ENCODE measurements at regions not wholly inside any gene's neighbourhood (a gene's known extent, or its start where the extent isn't known, plus 50 kb on each side); places are given as distances from the start of the nearest gene placed in this dataset.
A peak's percentile ranks its signal among the peaks of the same experiment; 100 is the strongest.

DNA sequence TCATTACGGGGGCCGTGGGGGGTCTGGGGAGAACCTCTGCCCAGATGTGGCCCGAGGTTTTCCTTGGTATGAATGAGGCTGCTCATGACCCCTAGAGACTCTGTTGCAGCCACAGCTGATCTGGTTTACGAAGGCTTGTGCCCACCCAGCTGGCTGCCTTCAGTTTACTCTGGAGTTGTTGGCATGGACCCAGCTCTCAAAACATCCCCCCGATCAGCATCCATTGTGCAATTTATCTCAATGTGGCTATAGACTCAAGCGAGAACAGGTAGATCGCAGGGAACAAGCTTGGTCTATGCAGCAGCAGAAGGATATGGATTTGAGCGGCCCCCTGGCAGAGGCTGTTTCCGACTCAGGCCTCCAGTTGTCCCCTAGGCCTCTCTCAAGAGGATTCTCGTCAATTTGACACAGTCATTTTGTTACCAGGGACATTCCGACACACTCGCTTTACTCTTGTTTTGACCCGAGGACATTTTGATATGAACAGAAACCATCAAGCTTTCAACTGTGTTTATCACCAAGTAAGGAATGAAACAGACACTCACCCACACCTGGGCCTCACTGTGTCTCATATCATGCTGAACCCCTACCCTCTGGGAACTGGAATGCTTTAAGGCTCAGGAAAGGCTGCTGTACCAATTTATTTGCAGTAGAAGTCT lies 161.5 kb downstream of the KATNAL1 start (continued):
- TF ChIP-seq, protein P1, sequence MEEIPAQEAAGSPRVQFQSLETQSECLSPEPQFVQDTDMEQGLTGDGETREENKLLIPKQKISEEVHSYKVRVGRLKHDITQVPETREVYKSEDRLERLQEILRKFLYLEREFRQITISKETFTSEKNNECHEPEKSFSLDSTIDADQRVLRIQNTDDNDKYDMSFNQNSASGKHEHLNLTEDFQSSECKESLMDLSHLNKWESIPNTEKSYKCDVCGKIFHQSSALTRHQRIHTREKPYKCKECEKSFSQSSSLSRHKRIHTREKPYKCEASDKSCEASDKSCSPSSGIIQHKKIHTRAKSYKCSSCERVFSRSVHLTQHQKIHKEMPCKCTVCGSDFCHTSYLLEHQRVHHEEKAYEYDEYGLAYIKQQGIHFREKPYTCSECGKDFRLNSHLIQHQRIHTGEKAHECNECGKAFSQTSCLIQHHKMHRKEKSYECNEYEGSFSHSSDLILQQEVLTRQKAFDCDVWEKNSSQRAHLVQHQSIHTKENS (CRISPR knock-in tag; IDR thresholded peaks at IDR 0.05), result no peak
- TF ChIP-seq ATF1 (CRISPR knock-in tag; IDR thresholded peaks at IDR 0.05) (no peak), ATF1 (tag; IDR thresholded peaks at IDR 0.05) (no peak), EGR1 (conservative IDR thresholded peaks at IDR 0.05) (no peak), MED1 (CRISPR knock-in tag; IDR thresholded peaks at IDR 0.05; ENCODE audit: borderline replicate concordance) (no peak), NBN (IDR thresholded peaks at IDR 0.05; ENCODE audit: low read depth) (no peak)

GRCh38 chr13:30143666-30144400 lies 163.5 kb downstream of the KATNAL1 start:
- no peak for DNase-seq (ENCODE audit: extremely low read depth in 1 of 4, low spot score in 3 of 4)
- Histone ChIP-seq H2AFZ (ENCODE audit: low read depth, low read length) (no peak overlapping the region), H3K4me1 (replicated peaks in 1 of 2; ENCODE audit: control insufficient read depth in 2 of 2, insufficient read depth in 2 of 2, low read length in 2 of 2) (no peaks in the 10 kb centered on the region), H3K27ac (ENCODE audit: extremely low read depth, low read depth, low read length) (no peak overlapping the region), H3K4me3 (no peak overlapping the region), H3K36me3 (ENCODE audit: control insufficient read depth, insufficient read depth, low read length) (no peaks in the 10 kb centered on the region), H3K9ac (ENCODE audit: insufficient read depth in 1 of 2, low read depth in 2 of 2, low read length in 2 of 2) (no peak overlapping the region), H3K79me2 (ENCODE audit: control insufficient read depth, insufficient read depth, low read length) (no peaks in the 10 kb centered on the region), H4K20me1 (replicated peaks; ENCODE audit: control insufficient read depth, insufficient read depth, low read length) (no peaks in the 10 kb centered on the region), H3K4me2 (ENCODE audit: insufficient read depth, low read length) (no peak overlapping the region), H3K9me1 (ENCODE audit: control insufficient read depth, insufficient read depth, low read length) (no peaks in the 10 kb centered on the region), H3K27me3 (ENCODE audit: control insufficient read depth in 2 of 2, insufficient read depth in 2 of 2, low read length in 2 of 2) (peaks cover 5 to 26% of the 10 kb centered on the region in 2 experiments), H3K9me3 (replicated peaks; ENCODE audit: control insufficient read depth, insufficient read depth, low read depth, low read length) (peaks cover 2% of the 10 kb centered on the region; the same call in 1 of the 2 replicates)
- no peak for FAIRE-seq
- POLR2A ChIA-PET, result no interaction called here
- no TSS peak for BruUV-seq (replicated peaks)
- 15% methylated on average over 3 of the region's 5 CpGs for whole genome bisulfite sequencing (ENCODE audit: insufficient coverage, low coverage, missing lambda C conversion rate)
- TF ChIP-seq PHF21A (IDR thresholded peaks at IDR 0.05; ENCODE audit: borderline replicate concordance, low read depth), result no peak
- peak; percentile 37; the same call in 1 of the 2 replicates for TF ChIP-seq HCFC1 (IDR thresholded peaks at IDR 0.05; ENCODE audit: low read depth, low read length)
- TF ChIP-seq, protein P2, sequence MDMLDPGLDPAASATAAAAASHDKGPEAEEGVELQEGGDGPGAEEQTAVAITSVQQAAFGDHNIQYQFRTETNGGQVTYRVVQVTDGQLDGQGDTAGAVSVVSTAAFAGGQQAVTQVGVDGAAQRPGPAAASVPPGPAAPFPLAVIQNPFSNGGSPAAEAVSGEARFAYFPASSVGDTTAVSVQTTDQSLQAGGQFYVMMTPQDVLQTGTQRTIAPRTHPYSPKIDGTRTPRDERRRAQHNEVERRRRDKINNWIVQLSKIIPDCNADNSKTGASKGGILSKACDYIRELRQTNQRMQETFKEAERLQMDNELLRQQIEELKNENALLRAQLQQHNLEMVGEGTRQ (CRISPR knock-in tag; IDR thresholded peaks at IDR 0.05), result peak; percentile 77
- no peak for TF ChIP-seq BDP1 (IDR thresholded peaks at IDR 0.05; ENCODE audit: insufficient read depth, insufficient read length)
- peak; percentile 61 for TF ChIP-seq USF1 (CRISPR knock-in tag; IDR thresholded peaks at IDR 0.05)
- no peak for TF ChIP-seq ILK (tag; IDR thresholded peaks at IDR 0.05; ENCODE audit: borderline replicate concordance, low read depth)
- peak; percentile 28; the same call in 1 of the 2 replicates for TF ChIP-seq RAD51 (IDR thresholded peaks at IDR 0.05; ENCODE audit: borderline replicate concordance, low read depth)
- intact Hi-C loops (cut with micrococcal nuclease) (no loop called here), in situ Hi-C loops (cut with MboI) (loop anchor here (10.0 to 25.0 kb wide), 2 partner anchors 193 to 661 kb away; no protein-coding TSS in a partner anchor)
- CTCF ChIA-PET (ENCODE audit: low intra/inter-chr PET ratio), result no interaction called here
- ATAC-seq, result 0 out of 3 replicates have a peak, but pooled peaks have one; percentile 27
